ENCODE measurements at regions not wholly inside any gene's neighbourhood (a gene's known extent, or its start where the extent isn't known, plus 50 kb on each side); places are given as distances from the start of the nearest gene placed in this dataset.
"Not testable (repeated sequence)": the region's sequence is repeated elsewhere in the genome, so short reads cannot be mapped to it uniquely, and the experiment has no call there.

- H3K27me3 ChIP-seq (ENCODE audit: insufficient read depth, low read depth): no peaks in the 10 kb centered on the region
- no peaks in the 10 kb centered on the region for H3K79me2 ChIP-seq (ENCODE audit: insufficient read depth, low read depth)
- no peaks in the 10 kb centered on the region for H3K4me1 ChIP-seq (ENCODE audit: low read depth, poor library complexity, severe bottlenecking)
- no peak overlapping the region for H3K4me3 ChIP-seq (IDR thresholded peaks at IDR 0.05; ENCODE audit: insufficient read depth, low read depth, low read length)
- no peak for TF ChIP-seq CTCF (conservative IDR thresholded peaks at IDR 0.05; ENCODE audit: low read depth, low read length)
- H4K20me1 ChIP-seq (ENCODE audit: insufficient read depth): no peaks in the 10 kb centered on the region
- no peak overlapping the region for H3K9ac ChIP-seq
- H3K36me3 ChIP-seq (ENCODE audit: insufficient read depth): no peaks in the 10 kb centered on the region
- H3K4me2 ChIP-seq: no peak overlapping the region
- no peak overlapping the region for H3K27ac ChIP-seq
- H2AFZ ChIP-seq (ENCODE audit: low read depth): no peak overlapping the region
Measured at GRCh38 chr6:66522864-66523263, 815.8 kb upstream of the EYS start.

GRCh38 chr6:66516377-66516776 lies 809.4 kb upstream of the EYS start:
- no peaks in the 10 kb centered on the region for H4K20me1 ChIP-seq (ENCODE audit: insufficient read depth)
- no peak for TF ChIP-seq CTCF (conservative IDR thresholded peaks at IDR 0.05; ENCODE audit: low read depth, low read length)
- H3K4me1 ChIP-seq (ENCODE audit: low read depth, poor library complexity, severe bottlenecking): no peaks in the 10 kb centered on the region
- H2AFZ ChIP-seq (ENCODE audit: low read depth): no peak overlapping the region
- H3K4me2 ChIP-seq: no peak overlapping the region
- H3K36me3 ChIP-seq (ENCODE audit: insufficient read depth): no peaks in the 10 kb centered on the region
- H3K4me3 ChIP-seq (IDR thresholded peaks at IDR 0.05; ENCODE audit: insufficient read depth, low read depth, low read length): no peak overlapping the region
- H3K79me2 ChIP-seq (ENCODE audit: insufficient read depth, low read depth): no peaks in the 10 kb centered on the region
- H3K9ac ChIP-seq: no peak overlapping the region
- H3K27me3 ChIP-seq (ENCODE audit: insufficient read depth, low read depth): no peaks in the 10 kb centered on the region
- no peak overlapping the region for H3K27ac ChIP-seq

- TF ChIP-seq CTCF (conservative IDR thresholded peaks at IDR 0.05; ENCODE audit: low read depth, low read length): no peak
- Histone ChIP-seq H3K36me3 (ENCODE audit: insufficient read depth) (no peaks in the 10 kb centered on the region), H3K4me3 (IDR thresholded peaks at IDR 0.05; ENCODE audit: insufficient read depth, low read depth, low read length) (no peak overlapping the region), H3K79me2 (ENCODE audit: insufficient read depth, low read depth) (no peaks in the 10 kb centered on the region), H3K27me3 (ENCODE audit: insufficient read depth, low read depth) (no peaks in the 10 kb centered on the region), H4K20me1 (ENCODE audit: insufficient read depth) (no peaks in the 10 kb centered on the region), H3K4me2 (no peak overlapping the region), H3K9ac (no peak overlapping the region), H3K27ac (no peak overlapping the region), H3K4me1 (ENCODE audit: low read depth, poor library complexity, severe bottlenecking) (no peaks in the 10 kb centered on the region), H2AFZ (ENCODE audit: low read depth) (no peak overlapping the region)
Measured at GRCh38 chr6:66508433-66508832, 801.4 kb upstream of the EYS start.

- Histone ChIP-seq H3K79me2 (ENCODE audit: insufficient read depth, low read depth) (no peaks in the 10 kb centered on the region), H3K27ac (no peak overlapping the region), H3K36me3 (ENCODE audit: insufficient read depth) (no peaks in the 10 kb centered on the region), H3K4me1 (ENCODE audit: low read depth, poor library complexity, severe bottlenecking) (no peaks in the 10 kb centered on the region), H2AFZ (ENCODE audit: low read depth) (no peak overlapping the region), H3K27me3 (ENCODE audit: insufficient read depth, low read depth) (no peaks in the 10 kb centered on the region), H3K4me2 (no peak overlapping the region), H4K20me1 (ENCODE audit: insufficient read depth) (no peaks in the 10 kb centered on the region), H3K9ac (no peak overlapping the region), H3K4me3 (IDR thresholded peaks at IDR 0.05; ENCODE audit: insufficient read depth, low read depth, low read length) (no peak overlapping the region)
- no peak for TF ChIP-seq CTCF (conservative IDR thresholded peaks at IDR 0.05; ENCODE audit: low read depth, low read length)
Measured at GRCh38 chr6:66499851-66500250, 792.8 kb upstream of the EYS start.

- TF ChIP-seq CTCF (conservative IDR thresholded peaks at IDR 0.05; ENCODE audit: low read depth, low read length): peak; percentile 60
- H3K27ac ChIP-seq: no peak overlapping the region
- no peak overlapping the region for H2AFZ ChIP-seq (ENCODE audit: low read depth)
- no peaks in the 10 kb centered on the region for H3K27me3 ChIP-seq (ENCODE audit: insufficient read depth, low read depth)
- H3K9ac ChIP-seq: no peak overlapping the region
- no peaks in the 10 kb centered on the region for H4K20me1 ChIP-seq (ENCODE audit: insufficient read depth)
- no peaks in the 10 kb centered on the region for H3K79me2 ChIP-seq (ENCODE audit: insufficient read depth, low read depth)
- no peak overlapping the region for H3K4me2 ChIP-seq
- H3K36me3 ChIP-seq (ENCODE audit: insufficient read depth): no peaks in the 10 kb centered on the region
- H3K4me3 ChIP-seq (IDR thresholded peaks at IDR 0.05; ENCODE audit: insufficient read depth, low read depth, low read length): no peak overlapping the region
- H3K4me1 ChIP-seq (ENCODE audit: low read depth, poor library complexity, severe bottlenecking): no peaks in the 10 kb centered on the region
Measured at GRCh38 chr6:66496659-66497058, 789.6 kb upstream of the EYS start.

- H3K4me3 ChIP-seq (IDR thresholded peaks at IDR 0.05; ENCODE audit: insufficient read depth, low read depth, low read length); H3K9ac ChIP-seq; H3K4me2 ChIP-seq; H2AFZ ChIP-seq (ENCODE audit: low read depth); H3K27ac ChIP-seq; H3K79me2 ChIP-seq (ENCODE audit: insufficient read depth, low read depth); H3K36me3 ChIP-seq (ENCODE audit: insufficient read depth); H4K20me1 ChIP-seq (ENCODE audit: insufficient read depth); H3K27me3 ChIP-seq (ENCODE audit: insufficient read depth, low read depth); H3K4me1 ChIP-seq (ENCODE audit: low read depth, poor library complexity, severe bottlenecking): not testable (repeated sequence)
Measured at GRCh38 chr6:66494643-66495042, 787.6 kb upstream of the EYS start.
